Neural cell (in vitro differentiated cells): ENCODE measurements at regions not wholly inside any gene's neighbourhood (a gene's known extent, or its start where the extent isn't known, plus 50 kb on each side); places are given as distances from the start of the nearest gene placed in this dataset.

Experiments
- H2AFZ ChIP-seq: fragments of 200-600, 300-800 bp; sonication (generic), shearing (Covaris generic); 2 replicates; pipeline ENCODE4 v1.6.0; 2014; ENCODE audit warnings: low read depth, mild to moderate bottlenecking, antibody characterized with exemption, low read length, moderate library complexity
- H3F3A ChIP-seq: fragments of 200-600 bp; shearing (Covaris generic); 2 replicates; pipeline ENCODE4 v1.6.1; 2016; ENCODE audit warnings: mild to moderate bottlenecking, moderate library complexity, mixed read lengths, antibody characterized with exemption, low read length; ENCODE audit not compliant: insufficient read depth, poor library complexity, severe bottlenecking
- H3K27ac ChIP-seq: fragments of 200-600, 300-800 bp; sonication (generic), shearing (Covaris generic); 2 replicates; pipeline ENCODE4 v1.5.1; 2014; ENCODE audit warnings: mild to moderate bottlenecking, low read length, moderate library complexity
- H3K27me3 ChIP-seq: fragments of 300-800, 200-600 bp; sonication (generic), shearing (Covaris generic); 2 replicates; pipeline ENCODE4 v1.6.0; 2014; ENCODE audit warnings: mild to moderate bottlenecking, low read depth, low read length, moderate library complexity; ENCODE audit not compliant: insufficient read depth
- H3K36me3 ChIP-seq: fragments of 300-800, 200-600 bp; sonication (generic), shearing (Covaris generic); 2 replicates; pipeline ENCODE4 v1.5.1; 2014; ENCODE audit warnings: mild to moderate bottlenecking, antibody characterized with exemption, low read length, moderate library complexity; ENCODE audit not compliant: insufficient read depth
- H3K4me2 ChIP-seq: fragments of 300-800, 200-600 bp; sonication (generic), shearing (Covaris generic); 2 replicates; pipeline ENCODE4 v1.6.0; 2014; ENCODE audit warnings: mild to moderate bottlenecking, low read length
- H3K4me3 ChIP-seq: fragments of 300-800, 200-600 bp; sonication (generic), shearing (Covaris generic); 2 replicates; pipeline ENCODE4 v1.5.1; 2014; ENCODE audit warnings: mild to moderate bottlenecking, low read length, moderate library complexity
- H3K79me2 ChIP-seq: fragments of 200-600 bp; shearing (Covaris generic); replicated peaks from 2 replicates; pipeline ENCODE4 v1.6.0; 2014; ENCODE audit warnings: mild to moderate bottlenecking, low read length, moderate library complexity; ENCODE audit not compliant: insufficient read depth
- H3K9ac ChIP-seq: fragments of 300-800, 200-600 bp; sonication (generic), shearing (Covaris generic); 2 replicates; pipeline ENCODE4 v1.6.1; 2016; ENCODE audit warnings: mild to moderate bottlenecking, low read length, mixed read lengths
- H3K9me2 ChIP-seq: fragments of 200-600 bp; shearing (Covaris generic); 2 replicates; pipeline ENCODE4 v1.6.1; 2016; ENCODE audit warnings: mild to moderate bottlenecking, low read length, mixed read lengths; ENCODE audit not compliant: insufficient read depth
- H3K9me3 ChIP-seq: fragments of 200-600, 300-800 bp; sonication (generic), shearing (Covaris generic); 2 replicates; pipeline ENCODE4 v1.6.1; 2016; ENCODE audit warnings: mild to moderate bottlenecking, mixed run types, low read length, moderate library complexity, mixed read lengths
- H4K20me1 ChIP-seq: fragments of 200-600 bp; shearing (Covaris generic); 2 replicates; pipeline ENCODE4 v1.6.1; 2016; ENCODE audit warnings: mild to moderate bottlenecking, mixed run types; ENCODE audit not compliant: insufficient read depth
- EP300 ChIP-seq: fragments of 450-650 bp; conservative IDR thresholded peaks from 2 replicates; pipeline ENCODE4 v1.6.1; 2014; ENCODE audit warnings: antibody characterized with exemption, mild to moderate bottlenecking, moderate library complexity; ENCODE audit not compliant: poor library complexity, severe bottlenecking
- EZH2 ChIP-seq: fragments of 200-600, 300-800 bp; shearing (Covaris generic), sonication (generic); IDR thresholded peaks from 2 replicates; pipeline ENCODE4 v1.6.1; 2014; ENCODE audit warnings: antibody characterized with exemption, low read length, borderline replicate concordance, mild to moderate bottlenecking; ENCODE audit not compliant: insufficient read depth, poor library complexity, severe bottlenecking
- MXI1 ChIP-seq: fragments of 450-650 bp; conservative IDR thresholded peaks from 2 replicates; pipeline ENCODE4 v1.6.1; 2014; ENCODE audit warnings: antibody characterized with exemption, mild to moderate bottlenecking; ENCODE audit not compliant: poor library complexity, severe bottlenecking
- POLR2AphosphoS5 ChIP-seq: IDR thresholded peaks from 2 replicates; pipeline ENCODE4 v1.6.1; 2012
- RAD21 ChIP-seq: fragments of 450-650 bp; conservative IDR thresholded peaks from 2 replicates; pipeline ENCODE4 v1.6.1; 2014; ENCODE audit warnings: antibody characterized with exemption, mild to moderate bottlenecking, moderate library complexity
- SMC3 ChIP-seq: fragments of 450-650 bp; conservative IDR thresholded peaks from 2 replicates; pipeline ENCODE4 v1.6.1; 2014; ENCODE audit warnings: antibody characterized with exemption, mild to moderate bottlenecking, moderate library complexity; ENCODE audit not compliant: poor library complexity
- TAF1 ChIP-seq: IDR thresholded peaks from 2 replicates; pipeline ENCODE4 v1.6.1; 2012; ENCODE audit warnings: low read depth
- TF ChIP-seq, protein P1 (sequence below): IDR thresholded peaks from 2 replicates; pipeline ENCODE4 v1.6.1; 2012; ENCODE audit warnings: borderline replicate concordance
- TF ChIP-seq, protein P2 (sequence below): fragments of 450-650 bp; IDR thresholded peaks from 2 replicates; pipeline ENCODE4 v1.5.1; 2014; ENCODE audit warnings: antibody characterized with exemption, mild to moderate bottlenecking, moderate library complexity; ENCODE audit not compliant: poor library complexity, severe bottlenecking

- Histone ChIP-seq H3K27ac (no peak overlapping the region), H3K27me3 (no peaks in the 10 kb centered on the region), H3K36me3 (no peaks in the 10 kb centered on the region), H3K9me3 (no peaks in the 10 kb centered on the region), H3K79me2 (no peaks in the 10 kb centered on the region), H4K20me1 (no peaks in the 10 kb centered on the region), H2AFZ (no peak overlapping the region), H3K4me3 (no peak overlapping the region), H3F3A (no peaks in the 10 kb centered on the region), H3K9ac (no peak overlapping the region), H3K9me2 (no peaks in the 10 kb centered on the region), H3K4me2 (no peak overlapping the region)
- TF ChIP-seq EP300: no peak
- TF ChIP-seq, protein P1, sequence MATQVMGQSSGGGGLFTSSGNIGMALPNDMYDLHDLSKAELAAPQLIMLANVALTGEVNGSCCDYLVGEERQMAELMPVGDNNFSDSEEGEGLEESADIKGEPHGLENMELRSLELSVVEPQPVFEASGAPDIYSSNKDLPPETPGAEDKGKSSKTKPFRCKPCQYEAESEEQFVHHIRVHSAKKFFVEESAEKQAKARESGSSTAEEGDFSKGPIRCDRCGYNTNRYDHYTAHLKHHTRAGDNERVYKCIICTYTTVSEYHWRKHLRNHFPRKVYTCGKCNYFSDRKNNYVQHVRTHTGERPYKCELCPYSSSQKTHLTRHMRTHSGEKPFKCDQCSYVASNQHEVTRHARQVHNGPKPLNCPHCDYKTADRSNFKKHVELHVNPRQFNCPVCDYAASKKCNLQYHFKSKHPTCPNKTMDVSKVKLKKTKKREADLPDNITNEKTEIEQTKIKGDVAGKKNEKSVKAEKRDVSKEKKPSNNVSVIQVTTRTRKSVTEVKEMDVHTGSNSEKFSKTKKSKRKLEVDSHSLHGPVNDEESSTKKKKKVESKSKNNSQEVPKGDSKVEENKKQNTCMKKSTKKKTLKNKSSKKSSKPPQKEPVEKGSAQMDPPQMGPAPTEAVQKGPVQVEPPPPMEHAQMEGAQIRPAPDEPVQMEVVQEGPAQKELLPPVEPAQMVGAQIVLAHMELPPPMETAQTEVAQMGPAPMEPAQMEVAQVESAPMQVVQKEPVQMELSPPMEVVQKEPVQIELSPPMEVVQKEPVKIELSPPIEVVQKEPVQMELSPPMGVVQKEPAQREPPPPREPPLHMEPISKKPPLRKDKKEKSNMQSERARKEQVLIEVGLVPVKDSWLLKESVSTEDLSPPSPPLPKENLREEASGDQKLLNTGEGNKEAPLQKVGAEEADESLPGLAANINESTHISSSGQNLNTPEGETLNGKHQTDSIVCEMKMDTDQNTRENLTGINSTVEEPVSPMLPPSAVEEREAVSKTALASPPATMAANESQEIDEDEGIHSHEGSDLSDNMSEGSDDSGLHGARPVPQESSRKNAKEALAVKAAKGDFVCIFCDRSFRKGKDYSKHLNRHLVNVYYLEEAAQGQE: peak; percentile 67
Observed at GRCh38 chr5:176152191-176152929, 85.9 kb upstream of the SIMC1 start.

GRCh38 chr5:176152930-176153311 is 85.3 kb upstream of the SIMC1 start:
- Histone ChIP-seq H3K9me2 (no peaks in the 10 kb centered on the region), H3K9me3 (no peaks in the 10 kb centered on the region), H3K27ac (no peak overlapping the region), H4K20me1 (no peaks in the 10 kb centered on the region), H3K4me3 (no peak overlapping the region), H3K9ac (no peak overlapping the region), H3K4me2 (no peak overlapping the region), H3K27me3 (no peaks in the 10 kb centered on the region), H3K79me2 (no peaks in the 10 kb centered on the region), H2AFZ (no peak overlapping the region), H3K36me3 (no peaks in the 10 kb centered on the region), H3F3A (no peaks in the 10 kb centered on the region)
- TF ChIP-seq, protein P2, sequence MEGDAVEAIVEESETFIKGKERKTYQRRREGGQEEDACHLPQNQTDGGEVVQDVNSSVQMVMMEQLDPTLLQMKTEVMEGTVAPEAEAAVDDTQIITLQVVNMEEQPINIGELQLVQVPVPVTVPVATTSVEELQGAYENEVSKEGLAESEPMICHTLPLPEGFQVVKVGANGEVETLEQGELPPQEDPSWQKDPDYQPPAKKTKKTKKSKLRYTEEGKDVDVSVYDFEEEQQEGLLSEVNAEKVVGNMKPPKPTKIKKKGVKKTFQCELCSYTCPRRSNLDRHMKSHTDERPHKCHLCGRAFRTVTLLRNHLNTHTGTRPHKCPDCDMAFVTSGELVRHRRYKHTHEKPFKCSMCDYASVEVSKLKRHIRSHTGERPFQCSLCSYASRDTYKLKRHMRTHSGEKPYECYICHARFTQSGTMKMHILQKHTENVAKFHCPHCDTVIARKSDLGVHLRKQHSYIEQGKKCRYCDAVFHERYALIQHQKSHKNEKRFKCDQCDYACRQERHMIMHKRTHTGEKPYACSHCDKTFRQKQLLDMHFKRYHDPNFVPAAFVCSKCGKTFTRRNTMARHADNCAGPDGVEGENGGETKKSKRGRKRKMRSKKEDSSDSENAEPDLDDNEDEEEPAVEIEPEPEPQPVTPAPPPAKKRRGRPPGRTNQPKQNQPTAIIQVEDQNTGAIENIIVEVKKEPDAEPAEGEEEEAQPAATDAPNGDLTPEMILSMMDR: no peak
- TF ChIP-seq SMC3: no peak
- TF ChIP-seq EZH2: no peak
- no peak for TF ChIP-seq EP300
- TF ChIP-seq TAF1: no peak
- no peak for TF ChIP-seq POLR2AphosphoS5
- TF ChIP-seq, protein P1: no peak
- TF ChIP-seq RAD21: no peak
- TF ChIP-seq MXI1: no peak
